Heart right ventricle (tissue), 16 donors: ENCODE measurements at regions not wholly inside any gene's neighbourhood (a gene's known extent, or its start where the extent isn't known, plus 50 kb on each side); places are given as distances from the start of the nearest gene placed in this dataset.

ENCODE experiments used
- ATAC-seq, 8 donors: fragments of 200-7000 bp; cut with Tn5 transposase; one replicate each; pipeline ENCODE4 v1.9.1; 2020; ENCODE audit warnings: mild to moderate bottlenecking in 8 of 8, moderate library complexity in 8 of 8, moderate number of reproducible peaks in 1 of 8
- DNase-seq, 2 donors: peaks; one replicate each; pipeline ENCODE4 v3.0.0-alpha.2; 2020
- H3K27ac ChIP-seq, 10 donors: fragments of 200-600 bp; sonication (generic) in 2 of 10; one replicate each; pipeline versions ENCODE4 v1.5.0 to v1.8.0; 2020 to 2022; ENCODE audit warnings: mild to moderate bottlenecking in 3 of 10
- H3K27me3 ChIP-seq, 7 donors: fragments of 200-600 bp; one replicate each; pipeline ENCODE4 v1.8.0; 2021 to 2022; ENCODE audit warnings: mild to moderate bottlenecking in 2 of 7
- H3K36me3 ChIP-seq, 9 donors: fragments of 200-600 bp; sonication (generic) in 1 of 9; one replicate each; pipeline versions ENCODE4 v1.5.0 to v1.8.0; 2020 to 2022; ENCODE audit warnings: mild to moderate bottlenecking in 2 of 9
- H3K4me1 ChIP-seq, 9 donors: fragments of 200-600 bp; sonication (generic) in 1 of 9; one replicate each; pipeline versions ENCODE4 v1.5.0 to v1.8.0; 2020 to 2022; ENCODE audit warnings: mild to moderate bottlenecking in 4 of 9
- H3K4me3 ChIP-seq, 10 donors: fragments of 200-600 bp; sonication (generic) in 2 of 10; one replicate each; pipeline versions ENCODE4 v1.5.0 to v1.8.0; 2020 to 2022; ENCODE audit warnings: mild to moderate bottlenecking in 7 of 10, moderate library complexity in 2 of 10
- H3K9me3 ChIP-seq, 11 donors: fragments of 200-600 bp in 10 of 11; sonication (generic) in 2 of 11; one replicate each; pipeline versions ENCODE4 v1.5.0 to v1.8.0; 2013 to 2022; ENCODE audit warnings: mild to moderate bottlenecking in 2 of 11, control low read depth in 1 of 11, moderate library complexity in 1 of 11
- CTCF ChIP-seq, 9 donors: fragments of 200-600 bp; sonication (generic) in 2 of 9; IDR thresholded peaks; one replicate each; pipeline versions ENCODE4 v1.5.0 to v1.8.0; 2021 to 2022; ENCODE audit warnings: antibody characterized with exemption in 9 of 9, mild to moderate bottlenecking in 5 of 9, moderate library complexity in 1 of 9
- WGBS, 2 donors: extraction: QIAGEN DNeasy Blood & Tissue Kit; methylation state at CpG; one replicate each; pipeline ENCODE4 v1.1.7; 2013; ENCODE audit warnings: inconsistent platforms in 1 of 2; 5-methylcytosine and 5-hydroxymethylcytosine counted together
- intact Hi-C, 10 donors: fragments of 100-400 bp; cut with DNase I; formaldehyde crosslinking; loops; one replicate each; pipeline versions ENCODE4 v1.11.1 to v1.14.2; 2022
- donor health status: Arrhythmogenic right ventricular cardiomyopathy.
- donor health status: ischemic (EF 13 %, LVEDD 7.1; RV severe dilation, severe dysfunction).
- donor health status: healthy with polysubstance abuse.
- donor health status: DM: no; HTN: yes; CAD: no.
- donor health status: DM: no; HTN: no; CAD: no.
- donor health status: ischemic (EF 25% LVEDD 6.9; RV normal size, moderate dysfunction).
- donor health status: ischemic (EF 25% LVEDD 5.7; RV mildly dilated, moderate dysfunction).
- donor health status: healthy.
- donor health status: DM: yes; HTN: yes; CAD: no.
- donor health status: Ischemic cardiomyopathy.
- donor health status: ischemic (EF 35%, LVEDD 5.7; RV mildly dilated, moderate dysfunction).
- donor health status: nonischemic (EF 11% LVEDD 7.7; RV severe dilation, severe dysfunction).
- donor health status: DM: yes; HTN: yes; CAD: no.
- donor health status: PGD.
- donor health status: ischemic (EF 29% LVEDD 5.4; RV normal size, mild dysfunction).
- donor health status: nonischemic (EF 23%, LVEDD 6.1; RV moderate dilation, normal function).

GRCh38 chr20:58570204-58570859 is 55.1 kb upstream of the APCDD1L start:
- ATAC-seq, result peak in 5 of 8 donors; percentile 36 to 70 (median 44)
- peaks cover 0 to 15% (median 0%) of the 10 kb centered on the region in 9 donors for H3K4me1 ChIP-seq
- H3K4me3 ChIP-seq, result no peak overlapping the region
- H3K27me3 ChIP-seq, result peaks cover 0 to 9% (median 4%) of the 10 kb centered on the region in 7 donors
- WGBS, 2 donors, result 59 to 71% methylated on average over 15 of the region's 15 CpGs
- no peak overlapping the region for H3K27ac ChIP-seq
- no peaks in the 10 kb centered on the region for H3K36me3 ChIP-seq
- H3K9me3 ChIP-seq, result no peaks in the 10 kb centered on the region
- intact Hi-C loops, result loop anchor here in 1 of 10 donors (10.0 kb wide), 1 partner anchor 64 kb away; no protein-coding TSS in a partner anchor
- no peak for TF ChIP-seq CTCF (IDR thresholded peaks at IDR 0.05)
- no peak for DNase-seq

- Histone ChIP-seq H3K4me3 (no peak overlapping the region), H3K36me3 (no peaks in the 10 kb centered on the region), H3K27ac (no peak overlapping the region), H3K27me3 (peaks cover 0 to 9% (median 4%) of the 10 kb centered on the region in 7 donors), H3K9me3 (peaks cover 0 to under 1% (median 0%) of the 10 kb centered on the region in 11 donors), H3K4me1 (peaks cover 0 to 15% (median 0%) of the 10 kb centered on the region in 9 donors)
- 72 to 76% methylated on average over 28 of the region's 28 CpGs for WGBS, 2 donors
- intact Hi-C loops, result loop anchor here in 3 of 10 donors (5.0 to 10.0 kb wide), 3 partner anchors 55 to 68 kb away; no protein-coding TSS in a partner anchor
- no peak for TF ChIP-seq CTCF (IDR thresholded peaks at IDR 0.05)
- DNase-seq, result no peak
- peak in 1 of 8 donors; percentile 26 for ATAC-seq
These were observed 54.3 kb upstream of the APCDD1L start for GRCh38 chr20:58569241-58570125.

GRCh38 chr20:58568483-58569240 is 53.5 kb upstream of the APCDD1L start:
- 63 to 67% methylated on average over 20 of the region's 20 CpGs for whole genome bisulfite sequencing, 2 donors

More at GRCh38 chr20:58568483-58569240, 53.5 kb upstream of the APCDD1L start:
- H3K27ac ChIP-seq, result peak overlapping the region in 1 of 10 donors; percentile 10
- no peaks in the 10 kb centered on the region for H3K36me3 ChIP-seq
- peaks cover 0 to 9% (median 4%) of the 10 kb centered on the region in 7 donors for H3K27me3 ChIP-seq
- peaks cover 0 to 15% (median 0%) of the 10 kb centered on the region in 9 donors for H3K4me1 ChIP-seq
- intact Hi-C loops, result loop anchor here in 2 of 10 donors (5.0 to 10.0 kb wide), 2 partner anchors 56 to 69 kb away; no protein-coding TSS in a partner anchor
- no peak overlapping the region for H3K4me3 ChIP-seq
- no peak for TF ChIP-seq CTCF (IDR thresholded peaks at IDR 0.05)
- ATAC-seq, result peak in 7 of 8 donors; percentile 25 to 51 (median 36)
- no peak for DNase-seq
- peaks cover 0 to 9% (median 0%) of the 10 kb centered on the region in 11 donors for H3K9me3 ChIP-seq
